HG03432 (cell line): ENCODE measurements at regions not wholly inside any gene's neighbourhood (a gene's known extent, or its start where the extent isn't known, plus 50 kb on each side); places are given as distances from the start of the nearest gene placed in this dataset.

ENCODE experiments used
- ATAC-seq: cut with Tn5 transposase; IDR thresholded peaks from one replicate; pipeline ENCODE4 v1.9.1; 2021; ENCODE audit warnings: mild to moderate bottlenecking, moderate library complexity; ENCODE audit not compliant: unreplicated experiment

GRCh38 chr11:122354025-122354697 lies 238.1 kb upstream of the BLID start:
- ATAC-seq, result no peak

DNA sequence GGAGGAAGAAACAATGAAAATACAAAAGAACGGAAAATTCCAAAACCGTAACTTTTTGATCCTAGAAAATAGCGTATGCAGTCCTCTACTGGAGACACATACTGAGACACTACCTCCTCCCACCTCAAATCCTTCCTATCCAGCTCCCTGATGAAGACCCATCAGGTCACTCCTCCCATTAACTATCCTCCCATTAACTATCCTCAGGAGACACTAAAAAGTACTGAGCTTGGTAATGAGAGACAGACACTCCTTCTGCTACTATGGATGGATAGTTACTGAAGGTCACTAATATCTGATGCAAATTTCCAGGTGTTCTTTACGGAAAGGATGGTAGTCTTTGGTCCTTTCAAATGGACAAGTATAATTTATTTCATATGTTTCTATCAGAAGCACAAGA lies 237.5 kb upstream of the BLID start:
- no peak for ATAC-seq

DNA sequence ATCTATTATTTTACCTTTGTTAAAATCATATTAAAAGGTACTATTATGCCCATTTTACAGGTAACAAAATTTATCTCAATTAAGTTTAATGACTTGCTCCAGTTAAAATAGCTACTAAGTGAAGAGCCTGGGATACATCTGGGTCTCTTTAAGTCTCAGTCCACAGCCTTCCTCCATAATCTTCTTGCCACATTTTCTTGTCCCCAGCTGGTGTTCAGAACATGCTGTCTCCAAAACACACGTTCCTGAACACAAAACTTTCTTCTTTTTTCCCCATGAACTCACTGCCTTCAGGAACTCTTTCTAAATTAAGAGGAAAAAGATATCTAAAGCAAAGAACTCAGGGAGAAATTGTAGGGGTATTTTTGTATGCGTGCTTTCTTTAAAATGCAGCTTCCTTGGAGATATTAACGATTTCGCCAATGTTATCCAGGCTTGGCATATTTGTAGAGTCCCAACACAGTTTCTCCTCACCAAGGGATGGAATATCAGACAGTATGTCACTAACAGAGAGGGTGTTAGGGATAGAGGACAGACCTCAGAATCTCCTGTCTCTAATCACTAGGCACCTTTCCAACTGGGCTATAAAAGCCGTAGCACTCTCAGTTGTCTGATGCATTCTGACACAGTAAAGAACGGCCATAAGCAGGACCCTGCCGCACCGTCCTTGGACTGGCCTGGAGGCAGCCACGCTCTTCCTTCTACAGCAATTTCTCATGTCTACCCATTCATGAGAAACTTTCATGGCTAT lies 232.8 kb upstream of the BLID start:
- ATAC-seq, result no peak

DNA sequence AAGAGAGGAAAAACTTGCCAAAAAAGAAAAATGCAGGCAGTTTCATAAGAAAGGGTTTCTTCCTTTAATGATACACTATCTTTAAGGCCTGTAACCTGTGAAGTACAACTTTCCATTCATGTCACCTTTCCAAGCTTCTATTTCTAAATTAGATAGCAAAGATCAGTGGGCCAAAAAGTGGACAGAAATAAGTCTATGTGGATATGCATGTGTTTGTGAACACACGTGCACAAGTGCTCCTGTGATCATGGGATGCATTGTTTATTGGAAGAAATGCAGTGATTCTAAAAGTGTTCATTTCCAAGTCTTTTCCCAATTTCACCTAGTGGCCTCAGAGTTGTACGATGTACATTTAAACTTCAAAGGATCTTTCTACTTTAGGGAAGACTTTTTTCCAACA lies 230.0 kb upstream of the BLID start:
- no peak for ATAC-seq

DNA sequence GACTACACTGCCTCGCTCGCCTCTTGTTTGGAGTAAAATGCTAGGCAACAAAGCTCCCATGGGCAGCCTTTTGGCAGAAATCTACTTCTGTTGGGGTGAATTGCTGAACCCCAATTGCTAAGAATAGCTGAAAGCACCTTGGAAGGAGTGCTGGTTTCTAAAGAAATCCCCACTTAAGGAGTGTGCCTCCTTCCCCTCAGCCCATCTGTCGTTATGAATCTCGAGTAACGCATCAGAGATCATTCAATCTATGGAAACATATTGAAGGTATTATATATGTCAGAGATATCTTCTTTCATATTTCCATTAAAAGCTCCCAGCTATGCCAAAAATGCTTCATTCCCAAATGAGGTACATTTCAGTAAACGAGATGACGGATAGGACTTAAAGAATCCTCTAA lies 229.6 kb upstream of the BLID start:
- no peak for ATAC-seq

GRCh38 chr11:122344215-122344614 lies 228.2 kb upstream of the BLID start:
- no peak for ATAC-seq

GRCh38 chr11:122343210-122343609 lies 227.2 kb upstream of the BLID start:
- ATAC-seq, result no peak

GRCh38 chr11:122342089-122342744 lies 226.2 kb upstream of the BLID start:
- ATAC-seq, result no peak

DNA sequence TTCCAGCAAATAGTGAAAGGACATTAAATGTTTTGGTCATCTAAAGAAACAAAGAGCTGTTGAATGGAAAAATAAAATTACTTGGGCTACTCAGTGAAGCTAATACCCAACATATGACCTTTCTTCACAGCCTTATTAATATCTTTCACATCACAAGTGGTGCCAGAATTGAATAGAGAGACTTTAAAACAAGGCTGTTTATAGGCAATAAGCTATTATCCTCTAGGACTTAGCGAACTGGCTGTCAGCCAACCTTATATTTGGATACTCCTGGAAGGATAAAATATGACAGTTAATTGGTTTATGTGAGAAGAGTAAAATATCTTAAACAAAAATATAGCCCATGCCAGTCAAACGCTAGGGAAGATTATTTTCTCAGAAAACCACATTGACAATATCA lies 225.5 kb upstream of the BLID start:
- no peak for ATAC-seq

DNA sequence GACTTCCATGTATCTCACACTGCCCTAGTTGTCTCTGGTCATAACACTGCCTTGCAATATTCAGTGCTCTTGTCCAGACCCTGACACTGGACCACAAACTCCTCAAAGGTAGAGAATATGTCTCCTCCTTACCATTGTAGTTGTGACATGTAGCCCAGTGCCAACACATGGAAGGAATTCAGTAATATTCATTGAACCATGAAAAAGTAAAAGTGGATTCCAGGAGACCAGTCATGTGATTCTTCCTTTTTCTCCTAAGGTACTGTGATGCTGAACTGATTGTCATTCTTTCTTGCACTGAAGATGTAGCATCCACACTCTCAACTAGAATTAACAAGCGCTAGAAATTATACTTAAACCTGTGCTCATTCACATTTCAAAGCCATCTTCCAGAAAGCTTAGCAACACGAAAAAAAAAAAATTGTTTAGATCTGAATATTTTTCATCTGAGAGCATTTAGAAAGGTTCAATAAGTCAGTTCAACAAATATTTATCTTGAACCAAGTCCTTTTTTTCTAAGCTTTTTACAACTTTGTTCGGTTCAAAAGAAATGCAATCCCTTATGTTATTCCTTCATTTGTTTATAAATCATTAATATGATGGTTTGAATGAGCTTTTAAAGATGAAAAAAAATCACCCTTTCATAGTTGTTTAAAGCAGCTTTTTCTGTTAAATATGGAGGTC lies 224.7 kb upstream of the BLID start:
- no peak for ATAC-seq

GRCh38 chr11:122339436-122340060 lies 223.5 kb upstream of the BLID start:
- no peak for ATAC-seq

GRCh38 chr11:122337704-122338103 lies 221.7 kb upstream of the BLID start:
- ATAC-seq, result no peak

GRCh38 chr11:122337241-122337640 lies 221.2 kb upstream of the BLID start:
- no peak for ATAC-seq

GRCh38 chr11:122336706-122337105 lies 220.7 kb upstream of the BLID start:
- ATAC-seq, result no peak

DNA sequence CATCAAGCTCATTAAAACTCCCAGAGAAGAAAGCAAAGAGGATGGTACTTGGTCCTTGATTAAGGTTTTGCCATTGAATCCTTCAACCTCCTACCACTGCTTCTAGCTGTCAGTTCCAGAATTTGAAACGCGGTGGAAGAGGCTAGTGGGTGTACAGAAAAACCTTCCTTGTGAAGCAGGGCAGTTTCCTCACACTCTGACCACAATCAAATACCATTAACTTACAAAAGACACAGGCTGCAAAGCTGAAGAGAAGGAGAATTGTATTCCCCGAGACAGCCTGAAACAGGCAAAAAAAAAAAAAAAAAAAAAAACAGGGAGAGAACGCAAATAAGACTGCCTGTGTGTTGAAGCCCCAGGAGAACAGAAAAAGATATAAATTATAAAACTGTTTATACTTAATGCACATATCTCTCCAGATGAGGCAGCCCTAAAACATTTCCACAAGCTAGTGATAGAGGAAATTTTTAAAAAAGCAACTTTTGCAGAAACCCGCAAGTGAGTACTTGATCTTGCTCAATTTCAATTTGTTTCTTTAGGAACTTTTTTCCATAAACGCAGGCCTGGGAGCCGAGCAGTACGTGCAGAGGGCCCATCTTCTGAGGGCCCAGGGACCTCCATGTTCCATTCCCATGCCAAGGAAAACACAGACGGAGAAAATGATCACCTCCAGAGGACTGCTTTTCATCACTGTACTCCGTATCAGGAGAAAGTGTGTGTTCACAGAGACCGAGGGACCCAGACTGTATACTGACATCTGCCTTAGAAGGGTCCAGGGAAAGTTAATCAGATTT lies 218.7 kb upstream of the BLID start:
- ATAC-seq, result no peak

DNA sequence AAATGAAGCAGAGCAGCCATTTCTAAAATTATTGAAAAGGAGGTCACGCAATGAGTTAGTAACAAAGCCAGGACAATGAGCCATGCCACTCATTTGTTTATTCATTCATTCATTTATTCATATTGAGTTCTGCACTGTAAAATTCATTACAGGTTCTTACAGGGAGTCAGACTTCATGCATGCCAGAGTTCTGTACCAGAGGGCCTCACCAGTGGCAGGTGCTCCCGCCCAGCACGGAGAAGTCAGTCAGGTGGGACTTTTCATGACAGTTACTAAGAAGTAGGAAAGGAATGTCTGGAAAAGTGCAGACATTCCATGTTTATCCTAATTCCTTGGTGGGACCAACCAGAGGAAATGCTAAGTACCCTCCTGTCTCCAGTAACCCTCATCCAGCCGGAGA lies 217.5 kb upstream of the BLID start:
- ATAC-seq, result no peak

DNA sequence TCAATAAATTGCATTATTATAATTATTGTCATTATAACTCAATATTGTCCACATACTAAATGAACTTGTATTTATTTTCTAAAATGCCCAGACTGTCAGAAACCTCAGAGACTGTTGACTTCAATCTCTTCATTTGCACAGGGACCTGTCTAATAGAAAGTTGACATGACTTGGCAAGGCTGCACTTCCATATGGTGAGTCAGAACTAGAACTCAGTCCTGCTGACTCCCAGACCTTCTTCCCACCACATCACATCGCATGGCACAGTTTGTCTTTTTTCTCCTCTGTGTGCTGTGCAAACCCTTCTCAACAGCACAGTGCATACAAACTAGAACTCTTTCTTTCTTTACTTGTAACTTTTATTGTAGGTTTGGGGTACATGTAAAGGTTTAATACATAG lies 215.1 kb upstream of the BLID start:
- ATAC-seq, result no peak

DNA sequence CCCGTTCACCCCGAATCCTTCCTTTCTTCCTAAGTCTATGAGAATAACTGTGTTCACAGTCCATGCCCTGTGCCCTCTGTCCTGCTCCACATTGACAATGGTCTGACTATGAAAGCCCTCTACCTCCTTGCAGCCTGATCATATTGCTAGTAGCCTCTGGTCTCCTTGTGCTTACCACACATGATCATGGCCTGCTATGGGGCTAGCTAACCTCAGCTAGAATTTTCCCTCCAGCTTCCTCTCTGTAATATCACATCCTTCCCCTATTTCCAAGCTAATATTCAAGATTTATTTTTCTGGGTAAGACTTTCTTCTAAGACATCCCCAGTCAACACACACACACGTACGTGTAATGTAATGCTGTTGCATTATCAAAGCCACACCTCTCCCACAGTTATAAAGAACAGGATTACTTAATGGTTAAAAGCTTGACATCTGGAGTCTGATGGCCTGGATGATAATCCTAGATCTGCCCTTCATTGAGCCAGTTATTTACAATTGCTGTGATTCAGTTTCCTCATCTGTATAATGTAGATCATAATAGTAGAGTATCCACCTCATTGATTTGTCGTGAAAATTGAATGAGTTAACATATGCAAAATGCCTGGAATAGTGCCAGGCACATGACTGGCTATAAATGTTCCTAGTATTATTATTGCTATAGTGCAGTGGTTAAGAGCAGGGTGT lies 214.4 kb upstream of the BLID start:
- ATAC-seq, result no peak

GRCh38 chr11:122327528-122327927 lies 211.5 kb upstream of the BLID start:
- ATAC-seq, result no peak
